ENCODE measurements at regions not wholly inside any gene's neighbourhood (a gene's known extent, or its start where the extent isn't known, plus 50 kb on each side); places are given as distances from the start of the nearest gene placed in this dataset.

- no peak for TF ChIP-seq POLR2AphosphoS5 (IDR thresholded peaks at IDR 0.05; ENCODE audit: low read depth, low read length)
- TF ChIP-seq EZH2phosphoT487 (IDR thresholded peaks at IDR 0.05; ENCODE audit: borderline replicate concordance) = no peak
- TF ChIP-seq, protein P1, sequence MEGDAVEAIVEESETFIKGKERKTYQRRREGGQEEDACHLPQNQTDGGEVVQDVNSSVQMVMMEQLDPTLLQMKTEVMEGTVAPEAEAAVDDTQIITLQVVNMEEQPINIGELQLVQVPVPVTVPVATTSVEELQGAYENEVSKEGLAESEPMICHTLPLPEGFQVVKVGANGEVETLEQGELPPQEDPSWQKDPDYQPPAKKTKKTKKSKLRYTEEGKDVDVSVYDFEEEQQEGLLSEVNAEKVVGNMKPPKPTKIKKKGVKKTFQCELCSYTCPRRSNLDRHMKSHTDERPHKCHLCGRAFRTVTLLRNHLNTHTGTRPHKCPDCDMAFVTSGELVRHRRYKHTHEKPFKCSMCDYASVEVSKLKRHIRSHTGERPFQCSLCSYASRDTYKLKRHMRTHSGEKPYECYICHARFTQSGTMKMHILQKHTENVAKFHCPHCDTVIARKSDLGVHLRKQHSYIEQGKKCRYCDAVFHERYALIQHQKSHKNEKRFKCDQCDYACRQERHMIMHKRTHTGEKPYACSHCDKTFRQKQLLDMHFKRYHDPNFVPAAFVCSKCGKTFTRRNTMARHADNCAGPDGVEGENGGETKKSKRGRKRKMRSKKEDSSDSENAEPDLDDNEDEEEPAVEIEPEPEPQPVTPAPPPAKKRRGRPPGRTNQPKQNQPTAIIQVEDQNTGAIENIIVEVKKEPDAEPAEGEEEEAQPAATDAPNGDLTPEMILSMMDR (IDR thresholded peaks at IDR 0.05 in 2 of 3, conservative IDR thresholded peaks at IDR 0.05 in 1 of 3; ENCODE audit: borderline replicate concordance in 1 of 3, insufficient read depth in 1 of 3, low read depth in 2 of 3, low read length in 2 of 3) = no peak
- no peak for TF ChIP-seq FOSL1 (IDR thresholded peaks at IDR 0.05; ENCODE audit: low read depth)
- TF ChIP-seq RAD21 (IDR thresholded peaks at IDR 0.05; ENCODE audit: low read depth) = no peak
- no peak for TF ChIP-seq REST (IDR thresholded peaks at IDR 0.05; ENCODE audit: low read depth)
Observed at GRCh38 chr13:88125055-88125454, 453.9 kb downstream of the SLITRK5 start.

All from HCT116 (cell line).